Large intestine (tissue), 3 donors: ENCODE measurements at regions not wholly inside any gene's neighbourhood (a gene's known extent, or its start where the extent isn't known, plus 50 kb on each side); places are given as distances from the start of the nearest gene placed in this dataset.
"Not testable (repeated sequence)": the region's sequence is repeated elsewhere in the genome, so short reads cannot be mapped to it uniquely, and the experiment has no call there.

Source experiments
- DNase-seq, 2 donors: peaks; one replicate each; pipeline versions ENCODE4 v3.0.0 to v3.0.0-alpha.2; 2013
- H3K27ac ChIP-seq: one replicate; pipeline ENCODE4 v1.5.1; 2013; ENCODE audit warnings: low read length
- H3K27me3 ChIP-seq: 2 replicates; pipeline ENCODE4 v1.6.1; 2013; ENCODE audit warnings: low read length; ENCODE audit not compliant: control insufficient read depth, insufficient read depth
- H3K36me3 ChIP-seq: 2 replicates; pipeline ENCODE4 v1.6.1; 2013; ENCODE audit warnings: low read length; ENCODE audit not compliant: control insufficient read depth, insufficient read depth
- H3K4me1 ChIP-seq: one replicate; pipeline ENCODE4 v1.6.1; 2013; ENCODE audit warnings: low read length; ENCODE audit not compliant: control insufficient read depth, insufficient read depth
- H3K4me3 ChIP-seq: one replicate; pipeline ENCODE4 v1.5.1; 2013; ENCODE audit warnings: low read length
- H3K9me3 ChIP-seq: one replicate; pipeline ENCODE4 v1.6.1; 2013; ENCODE audit warnings: mild to moderate bottlenecking, low read depth, low read length, moderate library complexity; ENCODE audit not compliant: control insufficient read depth
- WGBS: methylation state at CpG from one replicate; pipeline ENCODE4 v1.1.5; 2013; ENCODE audit warnings: low lambda C conversion rate; ENCODE audit not compliant: insufficient coverage; 5-methylcytosine and 5-hydroxymethylcytosine counted together

DNA sequence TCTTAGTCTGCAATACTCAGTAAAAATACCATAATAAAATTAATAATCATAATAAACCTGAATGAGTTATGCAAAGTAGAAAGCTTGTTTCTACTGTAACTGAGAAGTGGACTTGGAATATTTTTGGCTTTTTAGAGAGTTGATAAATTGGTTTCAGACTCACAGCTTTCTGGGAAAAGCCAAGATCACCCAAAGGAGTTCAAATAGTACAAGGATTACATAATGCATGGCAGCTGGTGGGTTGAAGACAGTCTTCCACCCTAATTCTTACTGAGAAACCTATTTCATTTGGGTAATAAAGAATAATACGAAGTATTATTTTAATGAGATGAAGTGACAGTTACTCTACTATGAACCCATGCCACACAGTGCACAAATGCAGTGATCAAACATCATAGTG lies 139.4 kb upstream of the KLF12 start:
- Histone ChIP-seq H3K4me1 (no peaks in the 10 kb centered on the region), H3K36me3 (no peaks in the 10 kb centered on the region), H3K9me3 (no peaks in the 10 kb centered on the region), H3K27ac (no peak overlapping the region), H3K4me3 (no peak overlapping the region), H3K27me3 (no peaks in the 10 kb centered on the region)
- 100% methylated on average over 1 of the region's 1 CpG for WGBS
- no peak for DNase-seq

DNA sequence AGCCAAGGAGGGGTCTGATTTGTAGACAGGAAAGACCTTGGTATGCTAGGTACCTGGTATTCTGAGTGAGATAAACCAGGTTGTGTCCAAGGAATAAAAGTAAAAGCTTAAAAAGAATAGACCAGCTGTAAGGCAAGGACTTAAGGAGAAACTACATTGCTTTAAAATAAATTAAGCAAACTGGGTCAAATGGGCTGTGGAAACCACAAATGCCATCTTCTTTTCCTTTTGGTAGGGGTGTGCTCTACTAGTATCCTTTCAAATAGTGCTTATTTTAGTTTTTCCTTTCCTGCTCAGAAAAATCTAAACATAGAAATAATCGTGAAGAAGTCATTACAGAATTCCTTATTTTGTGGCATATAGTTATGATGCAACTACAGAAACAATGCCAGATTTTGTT lies 138.6 kb upstream of the KLF12 start:
- 80% methylated on average over 1 of the region's 1 CpG for WGBS
- Histone ChIP-seq H3K4me1 (no peaks in the 10 kb centered on the region), H3K27ac (no peak overlapping the region), H3K27me3 (no peaks in the 10 kb centered on the region), H3K9me3 (no peaks in the 10 kb centered on the region), H3K36me3 (no peaks in the 10 kb centered on the region), H3K4me3 (no peak overlapping the region)
- DNase-seq: no peak

DNA sequence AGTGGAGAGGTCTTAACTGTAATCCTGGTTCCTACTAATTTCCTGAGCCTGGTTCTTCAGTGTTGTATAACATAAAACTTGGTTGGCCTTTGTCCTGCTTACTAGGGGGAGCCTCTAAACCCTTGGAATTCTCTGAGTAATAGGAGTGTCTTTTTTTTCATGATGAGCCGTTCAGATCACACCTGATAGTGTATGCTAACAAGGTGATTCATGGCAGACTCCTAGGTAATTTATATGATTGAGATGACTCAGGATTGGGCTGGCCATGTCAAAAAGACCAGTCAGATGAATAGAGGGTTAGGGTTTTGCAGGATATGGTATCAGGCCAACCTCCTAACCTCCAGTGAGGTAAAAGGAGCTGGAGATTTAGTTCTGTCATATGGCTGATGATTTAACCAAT lies 135.8 kb upstream of the KLF12 start:
- Histone ChIP-seq H3K4me3 (no peak overlapping the region), H3K27ac (no peak overlapping the region), H3K27me3 (no peaks in the 10 kb centered on the region), H3K9me3 (no peaks in the 10 kb centered on the region), H3K36me3 (no peaks in the 10 kb centered on the region), H3K4me1 (no peaks in the 10 kb centered on the region)
- DNase-seq: peak in 1 of 2 donors; percentile 23
- WGBS: no CpG with 5 or more reads among the region's 1 CpG

DNA sequence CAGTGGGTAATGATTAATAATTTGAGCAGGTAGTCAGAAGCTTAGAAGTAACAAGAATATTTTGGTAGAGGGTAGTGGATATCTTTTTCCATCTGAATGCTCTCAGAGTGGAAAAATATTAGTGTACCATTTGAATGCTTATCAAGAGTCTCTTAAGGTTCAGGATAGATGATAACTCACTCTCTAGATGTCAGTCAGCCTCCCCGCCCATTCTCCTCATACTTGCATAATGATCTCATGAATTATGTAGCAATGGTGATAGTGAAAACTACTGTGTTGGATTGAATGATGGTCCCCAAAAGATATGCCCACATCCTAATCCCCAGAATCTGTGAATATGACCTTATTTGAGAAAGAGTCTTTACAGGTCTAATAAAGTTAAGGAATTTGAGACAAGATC lies 132.7 kb upstream of the KLF12 start:
- Histone ChIP-seq H3K27ac (no peak overlapping the region), H3K9me3 (no peaks in the 10 kb centered on the region), H3K36me3 (no peaks in the 10 kb centered on the region), H3K4me1 (no peaks in the 10 kb centered on the region), H3K4me3 (no peak overlapping the region), H3K27me3 (no peaks in the 10 kb centered on the region)
- no CpG with 5 or more reads among the region's 1 CpG for WGBS
- no peak for DNase-seq

DNA sequence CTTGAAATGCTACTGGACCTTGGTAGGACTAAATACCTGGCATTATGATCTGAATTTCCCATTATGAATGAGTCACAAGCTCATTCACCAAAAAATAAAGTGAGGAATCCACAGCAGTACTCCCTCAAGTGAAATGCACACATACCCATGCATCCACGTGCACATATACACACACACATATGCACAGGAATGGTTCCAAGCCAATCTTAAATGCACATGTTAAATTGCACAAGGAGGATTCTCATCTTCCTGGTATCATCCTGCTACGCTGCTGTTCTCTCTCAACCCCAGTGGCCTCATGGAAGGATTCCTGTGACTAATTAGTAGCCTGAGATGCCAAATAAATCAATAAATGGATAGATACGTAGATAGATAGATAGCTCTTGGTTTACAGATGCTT lies 132.1 kb upstream of the KLF12 start:
- H3K27ac ChIP-seq: no peak overlapping the region
- no peak overlapping the region for H3K4me3 ChIP-seq
- H3K9me3 ChIP-seq: no peaks in the 10 kb centered on the region
- H3K36me3 ChIP-seq: no peaks in the 10 kb centered on the region
- H3K4me1 ChIP-seq: no peaks in the 10 kb centered on the region
- no CpG with 5 or more reads among the region's 3 CpGs for WGBS
- DNase-seq: no peak
- H3K27me3 ChIP-seq: no peaks in the 10 kb centered on the region

DNA sequence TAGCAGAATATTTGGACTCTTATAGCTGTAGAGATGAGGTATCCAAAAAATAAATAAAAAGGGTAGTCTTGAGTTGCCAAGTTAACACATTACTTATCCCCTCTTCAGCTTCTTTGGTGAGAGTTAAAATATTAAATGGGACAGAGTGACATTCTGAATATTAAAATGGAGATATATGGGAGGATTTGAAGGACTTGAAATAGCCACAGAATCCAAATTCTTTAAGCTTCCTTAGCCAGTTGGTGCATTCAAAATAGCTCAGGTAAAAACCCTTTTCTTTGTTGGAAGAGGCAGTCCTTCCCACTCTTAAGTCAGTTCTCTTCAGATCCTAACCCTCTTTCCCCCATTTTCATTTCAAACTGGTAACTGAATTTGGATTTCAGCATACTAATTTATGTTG lies 130.1 kb upstream of the KLF12 start:
- no peak overlapping the region for H3K27ac ChIP-seq
- no peaks in the 10 kb centered on the region for H3K4me1 ChIP-seq
- no peak overlapping the region for H3K4me3 ChIP-seq
- no peak for DNase-seq
- no peaks in the 10 kb centered on the region for H3K36me3 ChIP-seq
- H3K27me3 ChIP-seq: no peaks in the 10 kb centered on the region
- no peaks in the 10 kb centered on the region for H3K9me3 ChIP-seq

DNA sequence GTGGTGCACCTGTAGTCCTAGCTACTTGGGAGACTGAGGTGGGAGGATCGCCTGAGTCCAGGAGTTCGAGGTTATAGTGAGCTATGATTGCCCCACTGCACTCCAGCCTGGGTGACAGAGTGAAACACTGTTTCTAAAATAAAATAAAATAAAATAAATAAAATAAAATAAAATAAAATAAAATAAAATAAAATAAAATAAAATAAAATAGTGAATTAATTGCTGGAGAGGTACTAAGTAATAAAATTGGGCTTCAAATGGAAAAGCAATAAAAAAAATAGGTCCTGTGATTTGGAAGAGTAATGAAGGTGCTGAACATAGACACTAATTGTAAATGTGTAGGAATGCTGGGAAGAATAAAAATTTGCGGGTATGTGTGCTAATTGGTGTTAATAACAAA lies 126.2 kb upstream of the KLF12 start:
- H3K9me3 ChIP-seq, DNase-seq, H3K27me3 ChIP-seq, H3K4me1 ChIP-seq, H3K4me3 ChIP-seq, H3K36me3 ChIP-seq, H3K27ac ChIP-seq: not testable (repeated sequence)
- WGBS: 85% methylated on average over 1 of the region's 3 CpGs

DNA sequence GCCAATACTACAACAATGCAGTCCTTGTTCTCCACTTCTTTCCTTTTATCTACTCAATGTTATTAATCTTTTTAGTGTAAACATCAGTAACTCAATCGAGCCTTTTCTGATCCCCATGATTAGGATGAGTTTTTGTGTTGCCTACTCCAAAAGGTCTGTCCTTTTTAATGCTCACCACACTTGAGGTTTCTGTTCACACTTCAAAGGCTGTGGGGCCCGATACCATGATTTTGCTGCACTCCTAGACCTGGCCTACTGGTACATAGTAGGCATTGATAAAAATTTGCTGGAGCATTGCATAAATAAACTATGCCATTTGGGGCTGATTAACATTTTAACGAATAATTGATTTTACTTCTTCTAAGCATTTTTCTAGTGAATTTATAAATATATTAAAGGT lies 125.4 kb upstream of the KLF12 start:
- WGBS: 42% methylated on average over 2 of the region's 3 CpGs
- no peak overlapping the region for H3K4me3 ChIP-seq
- DNase-seq: no peak
- no peaks in the 10 kb centered on the region for H3K27me3 ChIP-seq
- no peaks in the 10 kb centered on the region for H3K36me3 ChIP-seq
- H3K9me3 ChIP-seq: no peaks in the 10 kb centered on the region
- no peak overlapping the region for H3K27ac ChIP-seq
- H3K4me1 ChIP-seq: no peaks in the 10 kb centered on the region

DNA sequence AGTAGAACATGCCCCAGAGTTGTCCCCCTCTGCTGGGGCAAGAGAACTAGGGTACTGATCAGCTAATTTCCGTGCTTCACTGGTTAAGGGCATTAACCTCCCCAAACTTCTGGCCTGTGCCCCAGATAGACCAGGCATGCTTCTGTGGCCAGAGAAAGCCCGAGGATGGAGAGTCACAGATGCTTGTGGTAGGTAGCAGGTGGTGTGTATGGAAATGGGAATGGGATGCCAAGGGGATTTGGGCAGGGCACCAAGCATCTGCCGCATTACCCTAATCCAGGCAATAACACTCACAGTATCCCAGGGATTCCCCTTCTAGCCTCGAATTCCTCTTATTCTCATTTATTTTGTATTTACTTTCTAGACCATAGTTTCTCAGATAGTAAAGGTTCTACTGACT lies 124.8 kb upstream of the KLF12 start:
- no peak for DNase-seq
- H3K36me3 ChIP-seq: no peaks in the 10 kb centered on the region
- 88% methylated on average over 2 of the region's 4 CpGs for WGBS

DNA sequence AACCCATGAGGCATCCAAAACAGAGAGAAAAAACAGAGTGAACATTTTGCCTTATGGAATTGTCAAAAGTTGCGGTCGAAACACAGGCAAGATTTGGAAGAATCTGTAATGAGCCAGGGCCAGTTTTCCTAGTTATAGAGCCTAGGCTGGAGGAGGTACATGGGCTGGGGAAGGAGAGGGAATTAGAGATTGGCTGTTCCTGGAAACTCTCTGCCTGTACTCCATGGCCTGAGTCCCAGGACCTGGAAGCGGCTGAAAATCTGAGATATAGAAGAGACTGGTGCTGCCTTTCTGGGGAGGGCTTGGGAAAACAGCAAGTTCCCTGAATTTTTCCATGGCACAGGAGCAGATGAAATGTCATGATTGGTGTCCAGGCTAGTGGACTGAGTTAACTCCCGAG lies 122.8 kb upstream of the KLF12 start:
- H3K9me3 ChIP-seq: no peaks in the 10 kb centered on the region
- H3K36me3 ChIP-seq: no peaks in the 10 kb centered on the region
- no peak overlapping the region for H3K27ac ChIP-seq
- WGBS: 100% methylated on average over 1 of the region's 4 CpGs
- H3K4me1 ChIP-seq: no peaks in the 10 kb centered on the region
- H3K4me3 ChIP-seq: no peak overlapping the region
- no peak for DNase-seq
- no peaks in the 10 kb centered on the region for H3K27me3 ChIP-seq

More for the DNA sequence above, 124.8 kb upstream of the KLF12 start:
- no peaks in the 10 kb centered on the region for H3K4me1 ChIP-seq
- H3K27me3 ChIP-seq: no peaks in the 10 kb centered on the region
- H3K27ac ChIP-seq: no peak overlapping the region
- H3K4me3 ChIP-seq: no peak overlapping the region
- no peaks in the 10 kb centered on the region for H3K9me3 ChIP-seq

DNA sequence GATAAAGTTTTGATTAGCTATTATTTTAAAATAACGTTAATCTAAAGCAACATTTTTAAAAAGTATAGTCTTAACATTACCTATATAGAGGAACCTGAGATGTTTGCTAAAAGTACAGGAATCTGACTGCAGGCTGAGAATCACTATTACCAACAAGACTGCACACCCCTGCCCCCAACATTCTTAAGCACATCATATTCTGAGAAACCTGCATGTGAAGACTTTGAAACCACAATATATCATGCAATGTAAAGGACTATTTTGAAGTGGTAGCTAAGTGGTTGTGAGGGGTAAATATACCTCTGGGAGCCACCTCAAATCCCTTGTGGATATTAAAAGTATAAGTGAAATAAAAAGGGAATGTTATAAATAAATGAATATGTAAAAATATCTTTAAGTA lies 119.0 kb upstream of the KLF12 start:
- H3K27me3 ChIP-seq: no peaks in the 10 kb centered on the region
- H3K4me1 ChIP-seq: no peaks in the 10 kb centered on the region
- no peak for DNase-seq
- no peaks in the 10 kb centered on the region for H3K36me3 ChIP-seq
- peaks cover 4% of the 10 kb centered on the region for H3K9me3 ChIP-seq
- H3K27ac ChIP-seq: no peak overlapping the region
- H3K4me3 ChIP-seq: no peak overlapping the region
- 100% methylated on average over 1 of the region's 1 CpG for WGBS
